Adrenal gland (tissue), 9 donors: ENCODE measurements at regions not wholly inside any gene's neighbourhood (a gene's known extent, or its start where the extent isn't known, plus 50 kb on each side); places are given as distances from the start of the nearest gene placed in this dataset.

Experiments
- DNase-seq, 7 donors: peaks; one replicate each; pipeline ENCODE4 v3.0.0-alpha.2; 2019 to 2020
- H3K27ac ChIP-seq, 5 donors: fragments of 200-600 bp; sonication (generic) in 4 of 5; 1 replicate in 3 of 5; 2 replicates in 2 of 5; pipeline versions ENCODE4 v1.5.1 to v1.8.0; 2016 to 2020; ENCODE audit warnings: mild to moderate bottlenecking in 1 of 5
- H3K27me3 ChIP-seq: fragments of 200-600 bp; 2 replicates; pipeline ENCODE4 v1.8.0; 2021
- H3K36me3 ChIP-seq, 2 donors: fragments of 200-600 bp; replicated peaks in 1 of 2; 1 replicate in 1 of 2; 2 replicates in 1 of 2; pipeline versions ENCODE4 v1.5.1 to v1.8.0; 2018 to 2022
- H3K4me1 ChIP-seq, 2 donors: fragments of 200-600 bp; replicated peaks in 1 of 2; 1 replicate in 1 of 2; 2 replicates in 1 of 2; pipeline versions ENCODE4 v1.5.1 to v1.8.0; 2018 to 2021
- H3K4me3 ChIP-seq, 4 donors: fragments of 200-600 bp; sonication (generic) in 3 of 4; one replicate each; pipeline ENCODE4 v1.5.1; 2016 to 2018
- H3K9me3 ChIP-seq, 3 donors: fragments of 200-600 bp; sonication (generic) in 1 of 3; replicated peaks in 1 of 3; 1 replicate in 2 of 3; 2 replicates in 1 of 3; pipeline versions ENCODE4 v1.5.1 to v1.8.0; 2016 to 2021
- CTCF ChIP-seq, 6 experiments: fragments of 450-650 bp in 4 of 6; fragments of 200-600 bp in 2 of 6; sonication (generic) in 1 of 6; IDR thresholded peaks; 1 replicate in 5 of 6; 2 replicates in 1 of 6; pipeline versions ENCODE4 v1.5.1 to v1.8.0; 2016 to 2021; ENCODE audit warnings: antibody characterized with exemption in 6 of 6, mild to moderate bottlenecking in 2 of 6, moderate library complexity in 1 of 6
- POLR2A ChIP-seq, 2 donors: fragments of 450-650 bp; IDR thresholded peaks; one replicate each; pipeline ENCODE4 v1.6.1; 2017; ENCODE audit warnings: antibody characterized with exemption in 2 of 2, mild to moderate bottlenecking in 2 of 2, moderate library complexity in 1 of 2
- WGBS, 4 donors: extraction: QIAGEN DNeasy Blood & Tissue Kit in 2 of 4; methylation state at CpG; one replicate each; pipeline versions ENCODE4 v1.1.5 to v1.1.7; 2013 to 2017; 5-methylcytosine and 5-hydroxymethylcytosine counted together
- intact Hi-C, 2 donors: fragments of 100-400 bp; cut with DNase I; formaldehyde crosslinking; loops; one replicate each; pipeline versions ENCODE4 v1.14.1 to v1.15.0; 2022 to 2023
- donor health status: healthy with polysubstance abuse.
- donor health status: Bipolar disorder and iron deficiency.
- donor health status: DM: yes; HTN: yes; CAD: no.
- donor health status: DM: no; HTN: no; CAD: no.
- donor health status: DM: no; HTN: no; CAD: no.

- Histone ChIP-seq H3K27ac (no peak overlapping the region), H3K27me3 (no peaks in the 10 kb centered on the region), H3K4me3 (no peak overlapping the region), H3K4me1 (no peaks in the 10 kb centered on the region), H3K9me3 (no peaks in the 10 kb centered on the region), H3K36me3 (no peaks in the 10 kb centered on the region)
- intact Hi-C loops, result no loop called here
- TF ChIP-seq CTCF (IDR thresholded peaks at IDR 0.05) (no peak), POLR2A (IDR thresholded peaks at IDR 0.05) (no peak)
- WGBS, 4 donors, result 77 to 96% (median 88%) methylated on average over 1 of the region's 1 CpG
- no peak for DNase-seq
These were observed 150.6 kb upstream of the STEAP4 start for GRCh38 chr7:88457320-88457719.

- DNase-seq, result no peak
- H3K4me1 ChIP-seq, result no peaks in the 10 kb centered on the region
- H3K9me3 ChIP-seq, result no peaks in the 10 kb centered on the region
- H3K27me3 ChIP-seq, result no peaks in the 10 kb centered on the region
- WGBS, 4 donors, result 0 to 38% (median 17%) methylated on average over 1 of the region's 1 CpG
- H3K27ac ChIP-seq, result no peak overlapping the region
- no peak overlapping the region for H3K4me3 ChIP-seq
- TF ChIP-seq POLR2A (IDR thresholded peaks at IDR 0.05) (no peak), CTCF (IDR thresholded peaks at IDR 0.05) (no peak)
- intact Hi-C loops, result no loop called here
- no peaks in the 10 kb centered on the region for H3K36me3 ChIP-seq
These were observed 149.8 kb upstream of the STEAP4 start for GRCh38 chr7:88456490-88456889.

GRCh38 chr7:88455696-88456095 lies 149.0 kb upstream of the STEAP4 start:
- Histone ChIP-seq H3K36me3 (no peaks in the 10 kb centered on the region), H3K4me1 (no peaks in the 10 kb centered on the region), H3K4me3 (no peak overlapping the region), H3K27me3 (no peaks in the 10 kb centered on the region), H3K27ac (no peak overlapping the region), H3K9me3 (no peaks in the 10 kb centered on the region)
- intact Hi-C loops, result no loop called here
- no peak for TF ChIP-seq POLR2A (IDR thresholded peaks at IDR 0.05)
- TF ChIP-seq CTCF (IDR thresholded peaks at IDR 0.05), result no peak
- 69 to 73% (median 70%) methylated on average over 1 of the region's 1 CpG for WGBS, 4 donors
- DNase-seq, result no peak

GRCh38 chr7:88452646-88453045 lies 146.0 kb upstream of the STEAP4 start:
- TF ChIP-seq CTCF (IDR thresholded peaks at IDR 0.05), result no peak
- TF ChIP-seq POLR2A (IDR thresholded peaks at IDR 0.05), result no peak
- H3K4me3 ChIP-seq, result no peak overlapping the region
- no peaks in the 10 kb centered on the region for H3K4me1 ChIP-seq
- no peaks in the 10 kb centered on the region for H3K27me3 ChIP-seq
- intact Hi-C loops, result no loop called here
- H3K9me3 ChIP-seq, result no peaks in the 10 kb centered on the region
- 83 to 85% (median 84%) methylated on average over 3 of the region's 3 CpGs for WGBS, 4 donors
- no peaks in the 10 kb centered on the region for H3K36me3 ChIP-seq
- no peak for DNase-seq
- H3K27ac ChIP-seq, result no peak overlapping the region
